HEK293 (cell line): ENCODE measurements at regions not wholly inside any gene's neighbourhood (a gene's known extent, or its start where the extent isn't known, plus 50 kb on each side); places are given as distances from the start of the nearest gene placed in this dataset.

Experiments
- ATF2 ChIP-seq: fragments of 450-650 bp; formaldehyde crosslinking; IDR thresholded peaks from 2 replicates; pipeline ENCODE4 v1.5.1; 2016; ENCODE audit warnings: missing biosample characterization, missing genetic modification characterization, low read depth
- CTCF ChIP-seq: fragments of 450-650 bp; formaldehyde crosslinking; IDR thresholded peaks from 2 replicates; pipeline ENCODE4 v1.5.1; 2016; ENCODE audit warnings: missing biosample characterization, missing genetic modification characterization
- MYNN ChIP-seq: fragments of 450-650 bp; formaldehyde crosslinking; IDR thresholded peaks from 2 replicates; pipeline ENCODE4 v1.5.1; 2016; ENCODE audit warnings: missing biosample characterization, missing genetic modification characterization, borderline replicate concordance
- REST ChIP-seq: fragments of 450-650 bp; formaldehyde crosslinking; IDR thresholded peaks from 2 replicates; pipeline ENCODE4 v1.5.1; 2016; ENCODE audit warnings: missing biosample characterization, missing genetic modification characterization
- SP2 ChIP-seq: fragments of 450-650 bp; formaldehyde crosslinking; IDR thresholded peaks from 2 replicates; pipeline ENCODE4 v1.5.1; 2016; ENCODE audit warnings: missing biosample characterization, missing genetic modification characterization
- TCF7L2 ChIP-seq: IDR thresholded peaks from 2 replicates; pipeline ENCODE4 v1.6.1; 2011; ENCODE audit warnings: low read depth, mild to moderate bottlenecking, inconsistent platforms, low read length, moderate library complexity, borderline replicate concordance
- TRIM28 ChIP-seq: IDR thresholded peaks from 2 replicates; pipeline ENCODE4 v1.6.1; 2011; ENCODE audit warnings: low read length, control low read depth, borderline replicate concordance
- ZNF133 ChIP-seq: fragments of 450-650 bp; formaldehyde crosslinking; IDR thresholded peaks from 2 replicates; pipeline ENCODE4 v1.5.1; 2016; ENCODE audit warnings: missing biosample characterization, missing genetic modification characterization
- ZNF311 ChIP-seq: fragments of 450-650 bp; formaldehyde crosslinking; IDR thresholded peaks from 2 replicates; pipeline ENCODE4 v1.5.1; 2017; ENCODE audit warnings: missing biosample characterization, missing genetic modification characterization, borderline replicate concordance
- ZNF677 ChIP-seq: fragments of 450-650 bp; IDR thresholded peaks from 2 replicates; pipeline ENCODE4 v1.5.0; 2018; ENCODE audit warnings: missing biosample characterization, mild to moderate bottlenecking, missing genetic modification characterization, moderate library complexity
- ZSCAN5A ChIP-seq: fragments of 450-650 bp; formaldehyde crosslinking; IDR thresholded peaks from 2 replicates; pipeline ENCODE4 v1.5.1; 2016; ENCODE audit warnings: missing biosample characterization, missing genetic modification characterization
- TF ChIP-seq, protein P1 (sequence below): fragments of 450-650 bp; formaldehyde crosslinking; conservative IDR thresholded peaks from 2 replicates; pipeline ENCODE4 v1.5.1; 2016; ENCODE audit warnings: low read depth, missing biosample characterization, missing genetic modification characterization

DNA sequence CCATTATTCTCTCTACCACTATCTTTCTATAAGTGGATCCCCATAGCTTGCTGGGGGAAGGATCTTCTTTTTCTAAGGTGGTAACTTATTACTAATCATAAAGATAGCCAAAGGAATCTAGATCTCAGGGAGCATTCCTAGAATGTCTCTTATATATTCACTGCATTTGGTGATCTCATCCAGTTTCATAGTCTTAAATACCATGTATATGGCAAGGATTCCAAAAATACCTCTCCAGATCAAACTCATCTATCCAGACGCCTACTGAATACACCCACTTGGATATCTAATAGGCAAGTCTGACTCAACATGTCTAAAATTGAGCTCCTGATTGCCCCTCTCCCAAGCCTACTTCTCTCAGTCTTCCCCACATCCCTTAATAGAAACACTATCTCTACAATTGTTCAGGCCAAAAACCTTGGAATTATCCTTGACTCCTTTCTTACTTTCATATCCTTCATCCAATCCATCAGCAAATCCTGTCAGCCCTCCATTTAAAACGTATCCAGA is 264.4 kb downstream of the HACE1 start:
- no peak for TF ChIP-seq CTCF (tag by site-specific recombination)
- TF ChIP-seq, protein P1, sequence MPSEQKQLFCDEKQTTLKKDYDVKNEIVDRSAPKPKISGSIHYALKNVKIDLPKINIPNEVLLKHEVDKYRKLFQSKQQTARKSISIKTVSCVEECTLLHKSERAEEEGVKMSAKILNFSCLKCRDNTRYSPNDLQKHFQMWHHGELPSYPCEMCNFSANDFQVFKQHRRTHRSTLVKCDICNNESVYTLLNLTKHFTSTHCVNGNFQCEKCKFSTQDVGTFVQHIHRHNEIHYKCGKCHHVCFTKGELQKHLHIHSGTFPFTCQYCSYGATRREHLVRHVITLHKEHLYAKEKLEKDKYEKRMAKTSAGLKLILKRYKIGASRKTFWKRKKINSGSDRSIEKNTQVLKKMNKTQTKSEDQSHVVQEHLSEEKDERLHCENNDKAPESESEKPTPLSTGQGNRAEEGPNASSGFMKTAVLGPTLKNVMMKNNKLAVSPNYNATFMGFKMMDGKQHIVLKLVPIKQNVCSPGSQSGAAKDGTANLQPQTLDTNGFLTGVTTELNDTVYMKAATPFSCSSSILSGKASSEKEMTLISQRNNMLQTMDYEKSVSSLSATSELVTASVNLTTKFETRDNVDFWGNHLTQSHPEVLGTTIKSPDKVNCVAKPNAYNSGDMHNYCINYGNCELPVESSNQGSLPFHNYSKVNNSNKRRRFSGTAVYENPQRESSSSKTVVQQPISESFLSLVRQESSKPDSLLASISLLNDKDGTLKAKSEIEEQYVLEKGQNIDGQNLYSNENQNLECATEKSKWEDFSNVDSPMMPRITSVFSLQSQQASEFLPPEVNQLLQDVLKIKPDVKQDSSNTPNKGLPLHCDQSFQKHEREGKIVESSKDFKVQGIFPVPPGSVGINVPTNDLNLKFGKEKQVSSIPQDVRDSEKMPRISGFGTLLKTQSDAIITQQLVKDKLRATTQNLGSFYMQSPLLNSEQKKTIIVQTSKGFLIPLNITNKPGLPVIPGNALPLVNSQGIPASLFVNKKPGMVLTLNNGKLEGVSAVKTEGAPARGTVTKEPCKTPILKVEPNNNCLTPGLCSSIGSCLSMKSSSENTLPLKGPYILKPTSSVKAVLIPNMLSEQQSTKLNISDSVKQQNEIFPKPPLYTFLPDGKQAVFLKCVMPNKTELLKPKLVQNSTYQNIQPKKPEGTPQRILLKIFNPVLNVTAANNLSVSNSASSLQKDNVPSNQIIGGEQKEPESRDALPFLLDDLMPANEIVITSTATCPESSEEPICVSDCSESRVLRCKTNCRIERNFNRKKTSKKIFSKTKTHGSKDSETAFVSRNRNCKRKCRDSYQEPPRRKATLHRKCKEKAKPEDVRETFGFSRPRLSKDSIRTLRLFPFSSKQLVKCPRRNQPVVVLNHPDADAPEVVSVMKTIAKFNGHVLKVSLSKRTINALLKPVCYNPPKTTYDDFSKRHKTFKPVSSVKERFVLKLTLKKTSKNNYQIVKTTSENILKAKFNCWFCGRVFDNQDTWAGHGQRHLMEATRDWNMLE, result no peak
- TF ChIP-seq ATF2 (tag by site-specific recombination), result no peak
- TF ChIP-seq ZNF311 (tag by site-specific recombination), result no peak
- no peak for TF ChIP-seq ZNF677
- TF ChIP-seq ZNF133 (tag by site-specific recombination), result no peak
- no peak for TF ChIP-seq TRIM28
- no peak for TF ChIP-seq MYNN
- no peak for TF ChIP-seq TCF7L2
- no peak for TF ChIP-seq SP2 (tag by site-specific recombination)
- TF ChIP-seq REST (tag by site-specific recombination), result no peak
- no peak for TF ChIP-seq ZSCAN5A (tag by site-specific recombination)
